ENCODE measurements at regions not wholly inside any gene's neighbourhood (a gene's known extent, or its start where the extent isn't known, plus 50 kb on each side); places are given as distances from the start of the nearest gene placed in this dataset.

- Histone ChIP-seq H3K4me1 (ENCODE audit: insufficient read depth, low read length) (no peaks in the 10 kb centered on the region), H3K27me3 (ENCODE audit: insufficient read depth, low read length) (no peaks in the 10 kb centered on the region), H3K36me3 (ENCODE audit: insufficient read depth, low read length) (no peaks in the 10 kb centered on the region), H3K27ac (ENCODE audit: low read depth, low read length) (no peak overlapping the region), H3K9me3 (ENCODE audit: control insufficient read depth in 1 of 2, low read length in 2 of 2) (no peaks in the 10 kb centered on the region), H3K4me3 (ENCODE audit: low read length in 2 of 2) (no peak overlapping the region)
- intact Hi-C loops (cut with micrococcal nuclease) = no loop called here
- H3K9me3 Mint-ChIP-seq = no peaks in the 10 kb centered on the region
- no peak for DNase-seq
- no peaks in the 10 kb centered on the region for H3K36me3 Mint-ChIP-seq
- H3K27me3 Mint-ChIP-seq = no peaks in the 10 kb centered on the region
- H3K4me1 Mint-ChIP-seq = no peaks in the 10 kb centered on the region
- H3K27ac Mint-ChIP-seq = no peak overlapping the region
- ChIA-PET CTCF (ENCODE audit: partially characterized antibody) (no interaction called here), POLR2A (ENCODE audit: partially characterized antibody) (no interaction called here)
- no peak overlapping the region for H3K4me3 Mint-ChIP-seq
These were observed 78.1 kb downstream of the C5orf15 start for GRCh38 chr5:133890314-133890713.

- ChIA-PET POLR2A (ENCODE audit: partially characterized antibody) (no interaction called here), CTCF (ENCODE audit: partially characterized antibody) (no interaction called here)
- Histone ChIP-seq H3K4me3 (ENCODE audit: low read length in 2 of 2) (no peak overlapping the region), H3K27ac (ENCODE audit: low read depth, low read length) (no peak overlapping the region), H3K27me3 (ENCODE audit: insufficient read depth, low read length) (no peaks in the 10 kb centered on the region), H3K4me1 (ENCODE audit: insufficient read depth, low read length) (no peaks in the 10 kb centered on the region), H3K36me3 (ENCODE audit: insufficient read depth, low read length) (no peaks in the 10 kb centered on the region), H3K9me3 (ENCODE audit: control insufficient read depth in 1 of 2, low read length in 2 of 2) (no peaks in the 10 kb centered on the region)
- H3K36me3 Mint-ChIP-seq = no peaks in the 10 kb centered on the region
- no peak overlapping the region for H3K4me3 Mint-ChIP-seq
- no peaks in the 10 kb centered on the region for H3K27me3 Mint-ChIP-seq
- H3K27ac Mint-ChIP-seq = no peak overlapping the region
- no peaks in the 10 kb centered on the region for H3K9me3 Mint-ChIP-seq
- intact Hi-C loops (cut with micrococcal nuclease) = no loop called here
- no peaks in the 10 kb centered on the region for H3K4me1 Mint-ChIP-seq
- DNase-seq = no peak
These were observed 79.0 kb downstream of the C5orf15 start for GRCh38 chr5:133889271-133889905.

- no peak overlapping the region for H3K4me3 ChIP-seq (ENCODE audit: low read length in 2 of 2)
- H3K36me3 Mint-ChIP-seq = no peaks in the 10 kb centered on the region
- no peak for DNase-seq
- ChIA-PET CTCF (ENCODE audit: partially characterized antibody) (interaction anchor here (0.6 kb wide), 1 partner anchor 19 kb away, joined by 3 read pairs; no protein-coding TSS in a partner anchor), POLR2A (ENCODE audit: partially characterized antibody) (no interaction called here)
- no peak overlapping the region for H3K4me3 Mint-ChIP-seq
- peaks cover 0 to 1% of the 10 kb centered on the region in 2 donors for H3K27me3 Mint-ChIP-seq
- H3K27me3 ChIP-seq (ENCODE audit: insufficient read depth, low read length) = no peaks in the 10 kb centered on the region
- no peaks in the 10 kb centered on the region for H3K4me1 ChIP-seq (ENCODE audit: insufficient read depth, low read length)
- no peak overlapping the region for H3K27ac Mint-ChIP-seq
- intact Hi-C loops (cut with micrococcal nuclease) = no loop called here
- H3K36me3 ChIP-seq (ENCODE audit: insufficient read depth, low read length) = no peaks in the 10 kb centered on the region
- H3K9me3 ChIP-seq (ENCODE audit: control insufficient read depth in 1 of 2, low read length in 2 of 2) = no peaks in the 10 kb centered on the region
- no peaks in the 10 kb centered on the region for H3K9me3 Mint-ChIP-seq
- H3K4me1 Mint-ChIP-seq = no peaks in the 10 kb centered on the region
- H3K27ac ChIP-seq (ENCODE audit: low read depth, low read length) = no peak overlapping the region
These were observed 79.8 kb downstream of the C5orf15 start for GRCh38 chr5:133888625-133888991.

- no peak overlapping the region for H3K27ac Mint-ChIP-seq
These were observed 82.9 kb downstream of the C5orf15 start for GRCh38 chr5:133885566-133885965.

GRCh38 chr5:133884569-133885311 lies 83.7 kb downstream of the C5orf15 start:
- Histone ChIP-seq H3K4me1 (ENCODE audit: insufficient read depth, low read length) (no peaks in the 10 kb centered on the region), H3K36me3 (ENCODE audit: insufficient read depth, low read length) (no peaks in the 10 kb centered on the region), H3K27me3 (ENCODE audit: insufficient read depth, low read length) (no peaks in the 10 kb centered on the region), H3K9me3 (ENCODE audit: control insufficient read depth in 1 of 2, low read length in 2 of 2) (no peaks in the 10 kb centered on the region), H3K27ac (ENCODE audit: low read depth, low read length) (no peak overlapping the region), H3K4me3 (ENCODE audit: low read length in 2 of 2) (no peak overlapping the region)
- no peak overlapping the region for H3K4me3 Mint-ChIP-seq
- no peaks in the 10 kb centered on the region for H3K4me1 Mint-ChIP-seq
- H3K9me3 Mint-ChIP-seq = no peaks in the 10 kb centered on the region
- DNase-seq = no peak
- peaks cover 4 to 12% of the 10 kb centered on the region in 2 donors for H3K27me3 Mint-ChIP-seq
- intact Hi-C loops (cut with micrococcal nuclease) = no loop called here
- H3K27ac Mint-ChIP-seq = no peak overlapping the region
- no peaks in the 10 kb centered on the region for H3K36me3 Mint-ChIP-seq
- ChIA-PET CTCF (ENCODE audit: partially characterized antibody) (no interaction called here), POLR2A (ENCODE audit: partially characterized antibody) (no interaction called here)

More at GRCh38 chr5:133885566-133885965, 82.9 kb downstream of the C5orf15 start:
- no peaks in the 10 kb centered on the region for H3K9me3 Mint-ChIP-seq
- Histone ChIP-seq H3K27ac (ENCODE audit: low read depth, low read length) (no peak overlapping the region), H3K27me3 (ENCODE audit: insufficient read depth, low read length) (no peaks in the 10 kb centered on the region), H3K4me1 (ENCODE audit: insufficient read depth, low read length) (no peaks in the 10 kb centered on the region), H3K9me3 (ENCODE audit: control insufficient read depth in 1 of 2, low read length in 2 of 2) (no peaks in the 10 kb centered on the region), H3K36me3 (ENCODE audit: insufficient read depth, low read length) (no peaks in the 10 kb centered on the region), H3K4me3 (ENCODE audit: low read length in 2 of 2) (no peak overlapping the region)
- ChIA-PET CTCF (ENCODE audit: partially characterized antibody) (no interaction called here), POLR2A (ENCODE audit: partially characterized antibody) (no interaction called here)
- H3K4me1 Mint-ChIP-seq = no peaks in the 10 kb centered on the region
- no peaks in the 10 kb centered on the region for H3K36me3 Mint-ChIP-seq
- intact Hi-C loops (cut with micrococcal nuclease) = no loop called here
- DNase-seq = no peak
- H3K4me3 Mint-ChIP-seq = no peak overlapping the region
- H3K27me3 Mint-ChIP-seq = peaks cover 4 to 12% of the 10 kb centered on the region in 2 donors

- Histone ChIP-seq H3K4me1 (ENCODE audit: insufficient read depth, low read length) (no peaks in the 10 kb centered on the region), H3K4me3 (ENCODE audit: low read length in 2 of 2) (no peak overlapping the region), H3K36me3 (ENCODE audit: insufficient read depth, low read length) (no peaks in the 10 kb centered on the region), H3K27ac (ENCODE audit: low read depth, low read length) (no peak overlapping the region), H3K9me3 (ENCODE audit: control insufficient read depth in 1 of 2, low read length in 2 of 2) (no peaks in the 10 kb centered on the region), H3K27me3 (ENCODE audit: insufficient read depth, low read length) (no peaks in the 10 kb centered on the region)
- intact Hi-C loops (cut with micrococcal nuclease) = no loop called here
- DNase-seq = no peak
- ChIA-PET CTCF (ENCODE audit: partially characterized antibody) (no interaction called here), POLR2A (ENCODE audit: partially characterized antibody) (no interaction called here)
- peaks cover 4 to 12% of the 10 kb centered on the region in 2 donors for H3K27me3 Mint-ChIP-seq
- H3K9me3 Mint-ChIP-seq = no peaks in the 10 kb centered on the region
- H3K27ac Mint-ChIP-seq = no peak overlapping the region
- H3K4me3 Mint-ChIP-seq = no peak overlapping the region
- H3K4me1 Mint-ChIP-seq = no peaks in the 10 kb centered on the region
- no peaks in the 10 kb centered on the region for H3K36me3 Mint-ChIP-seq
These were observed 84.5 kb downstream of the C5orf15 start for GRCh38 chr5:133883916-133884315.

- H3K4me1 Mint-ChIP-seq = no peaks in the 10 kb centered on the region
- no peaks in the 10 kb centered on the region for H3K9me3 ChIP-seq (ENCODE audit: control insufficient read depth in 1 of 2, low read length in 2 of 2)
- no peaks in the 10 kb centered on the region for H3K36me3 Mint-ChIP-seq
- peaks cover 4 to 15% of the 10 kb centered on the region in 2 donors for H3K27me3 Mint-ChIP-seq
- H3K27ac ChIP-seq (ENCODE audit: low read depth, low read length) = no peak overlapping the region
- H3K4me3 Mint-ChIP-seq = no peak overlapping the region
- H3K36me3 ChIP-seq (ENCODE audit: insufficient read depth, low read length) = no peaks in the 10 kb centered on the region
- no peak overlapping the region for H3K4me3 ChIP-seq (ENCODE audit: low read length in 2 of 2)
- POLR2A ChIA-PET (ENCODE audit: partially characterized antibody) = no interaction called here
- no peaks in the 10 kb centered on the region for H3K4me1 ChIP-seq (ENCODE audit: insufficient read depth, low read length)
- H3K9me3 Mint-ChIP-seq = no peaks in the 10 kb centered on the region
- DNase-seq = no peak
- CTCF ChIA-PET (ENCODE audit: partially characterized antibody) = no interaction called here
- H3K27ac Mint-ChIP-seq = no peak overlapping the region
- no peaks in the 10 kb centered on the region for H3K27me3 ChIP-seq (ENCODE audit: insufficient read depth, low read length)
- intact Hi-C loops (cut with micrococcal nuclease) = no loop called here
These were observed 85.6 kb downstream of the C5orf15 start for GRCh38 chr5:133882846-133883245.
